Neural progenitor cell (in vitro differentiated cells): ENCODE measurements at regions not wholly inside any gene's neighbourhood (a gene's known extent, or its start where the extent isn't known, plus 50 kb on each side); places are given as distances from the start of the nearest gene placed in this dataset.

ENCODE experiments used
- DNase-seq: peaks from one replicate; pipeline ENCODE4 v3.0.0-alpha.2; 2016; ENCODE audit warnings: low spot score
- H2AFZ ChIP-seq: fragments of 200-600 bp; sonication (generic); replicated peaks from 2 replicates; pipeline ENCODE4 v1.6.1; 2016; ENCODE audit warnings: antibody characterized with exemption
- H3F3A ChIP-seq: fragments of 200-600 bp; sonication (generic); 2 replicates; pipeline ENCODE4 v1.6.1; 2016; ENCODE audit warnings: antibody characterized with exemption, low read depth
- H3K27ac ChIP-seq: fragments of 200-600 bp; sonication (generic); 2 replicates; pipeline ENCODE4 v1.5.1; 2016; ENCODE audit warnings: mild to moderate bottlenecking
- H3K27me3 ChIP-seq: fragments of 200-600 bp; sonication (generic); 2 replicates; pipeline ENCODE4 v1.6.1; 2016; ENCODE audit warnings: mild to moderate bottlenecking, moderate library complexity
- H3K36me3 ChIP-seq: fragments of 200-600 bp; sonication (generic); 2 replicates; pipeline ENCODE4 v1.5.1; 2016
- H3K4me1 ChIP-seq: fragments of 200-600 bp; sonication (generic); 2 replicates; pipeline ENCODE4 v1.6.1; 2016; ENCODE audit warnings: mixed run types
- H3K4me2 ChIP-seq: fragments of 200-600 bp; sonication (generic); 2 replicates; pipeline ENCODE4 v1.6.1; 2016
- H3K4me3 ChIP-seq: fragments of 200-600 bp; sonication (generic); 2 replicates; pipeline ENCODE4 v1.5.1; 2016
- H3K79me2 ChIP-seq: fragments of 200-600 bp; sonication (generic); 2 replicates; pipeline ENCODE4 v1.6.1; 2016; ENCODE audit warnings: low read depth
- H3K9ac ChIP-seq: fragments of 200-600 bp; sonication (generic); 2 replicates; pipeline ENCODE4 v1.6.1; 2016
- H3K9me3 ChIP-seq: fragments of 200-600 bp; sonication (generic); 2 replicates; pipeline ENCODE4 v1.5.1; 2016; ENCODE audit warnings: low read depth
- H4K20me1 ChIP-seq: fragments of 200-600 bp; sonication (generic); 2 replicates; pipeline ENCODE4 v1.6.1; 2016; ENCODE audit warnings: low read depth
- H3K27ac Mint-ChIP-seq: 3 replicates; pipeline ENCODE4 v1.8.0; 2021; ENCODE audit warnings: mixed read lengths
- H3K27me3 Mint-ChIP-seq: 2 replicates; pipeline ENCODE4 v1.8.0; 2022; ENCODE audit warnings: low read depth, mild to moderate bottlenecking, inconsistent platforms, moderate library complexity, mixed read lengths; ENCODE audit not compliant: insufficient read depth
- H3K36me3 Mint-ChIP-seq: 3 replicates; pipeline ENCODE4 v1.8.0; 2021; ENCODE audit warnings: mixed read lengths
- H3K4me1 Mint-ChIP-seq: 3 replicates; pipeline ENCODE4 v1.8.0; 2021; ENCODE audit warnings: mixed read lengths
- H3K4me3 Mint-ChIP-seq: 3 replicates; pipeline ENCODE4 v1.8.0; 2021; ENCODE audit warnings: mild to moderate bottlenecking, moderate library complexity, mixed read lengths
- H3K9me3 Mint-ChIP-seq: 3 replicates; pipeline ENCODE4 v1.8.0; 2020; ENCODE audit warnings: mixed read lengths
- CTCF ChIP-seq: fragments of 200-600 bp; sonication (generic); IDR thresholded peaks from 2 replicates; pipeline ENCODE4 v1.5.1; 2017; ENCODE audit warnings: antibody characterized with exemption, mild to moderate bottlenecking
- EZH2 ChIP-seq: fragments of 200-600 bp; sonication (generic); IDR thresholded peaks from 2 replicates; pipeline ENCODE4 v1.6.1; 2017; ENCODE audit warnings: antibody characterized with exemption, mild to moderate bottlenecking, moderate library complexity
- EZH2phosphoT487 ChIP-seq: fragments of 200-600 bp; sonication (generic); IDR thresholded peaks from 2 replicates; pipeline ENCODE4 v1.6.1; 2017; ENCODE audit warnings: antibody characterized with exemption

- H3K4me1 Mint-ChIP-seq: no peaks in the 10 kb centered on the region
- H3K27me3 Mint-ChIP-seq: no peaks in the 10 kb centered on the region
- no peaks in the 10 kb centered on the region for H3K9me3 ChIP-seq
- no peaks in the 10 kb centered on the region for H3K27me3 ChIP-seq
- H3K4me3 Mint-ChIP-seq: no peak overlapping the region
- no peaks in the 10 kb centered on the region for H3K36me3 Mint-ChIP-seq
- H3K27ac Mint-ChIP-seq: no peak overlapping the region
- no peaks in the 10 kb centered on the region for H3F3A ChIP-seq
- no peak overlapping the region for H3K9ac ChIP-seq
- H3K4me1 ChIP-seq: no peaks in the 10 kb centered on the region
- no peak overlapping the region for H3K4me3 ChIP-seq
- H3K27ac ChIP-seq: no peak overlapping the region
- no peaks in the 10 kb centered on the region for H3K79me2 ChIP-seq
- no peaks in the 10 kb centered on the region for H4K20me1 ChIP-seq
- peaks cover 5% of the 10 kb centered on the region for H3K9me3 Mint-ChIP-seq
- H2AFZ ChIP-seq: no peak overlapping the region
- H3K4me2 ChIP-seq: no peak overlapping the region
- TF ChIP-seq CTCF: no peak
- TF ChIP-seq EZH2: no peak
- no peak for TF ChIP-seq EZH2phosphoT487
- DNase-seq: no peak
- no peaks in the 10 kb centered on the region for H3K36me3 ChIP-seq
These were observed 160.8 kb upstream of the LNX1 start for GRCh38 chr4:53752124-53752523.

GRCh38 chr4:53748328-53748772, 157.1 kb upstream of the LNX1 start:
- no peak for TF ChIP-seq CTCF
- TF ChIP-seq EZH2phosphoT487: no peak
- TF ChIP-seq EZH2: no peak
- no peaks in the 10 kb centered on the region for H3K9me3 Mint-ChIP-seq

GRCh38 chr4:53747401-53747800, 156.1 kb upstream of the LNX1 start:
- TF ChIP-seq CTCF (no peak), EZH2 (no peak), EZH2phosphoT487 (no peak)
- H3K9me3 Mint-ChIP-seq: no peaks in the 10 kb centered on the region

More at GRCh38 chr4:53748328-53748772, 157.1 kb upstream of the LNX1 start:
- no peak overlapping the region for H2AFZ ChIP-seq
- H3K9me3 ChIP-seq: no peaks in the 10 kb centered on the region
- no peaks in the 10 kb centered on the region for H3K4me1 ChIP-seq
- no peaks in the 10 kb centered on the region for H4K20me1 ChIP-seq
- Mint-ChIP-seq H3K27me3 (no peaks in the 10 kb centered on the region), H3K4me1 (no peaks in the 10 kb centered on the region), H3K4me3 (no peak overlapping the region), H3K36me3 (no peaks in the 10 kb centered on the region), H3K27ac (no peak overlapping the region)
- H3K36me3 ChIP-seq: no peaks in the 10 kb centered on the region
- no peaks in the 10 kb centered on the region for H3F3A ChIP-seq
- no peak overlapping the region for H3K4me3 ChIP-seq
- no peak for DNase-seq
- H3K27ac ChIP-seq: no peak overlapping the region
- H3K27me3 ChIP-seq: no peaks in the 10 kb centered on the region
- H3K79me2 ChIP-seq: no peaks in the 10 kb centered on the region
- H3K4me2 ChIP-seq: no peak overlapping the region
- no peak overlapping the region for H3K9ac ChIP-seq

More at GRCh38 chr4:53747401-53747800, 156.1 kb upstream of the LNX1 start:
- no peak for DNase-seq
- Histone ChIP-seq H3K27ac (no peak overlapping the region), H3K27me3 (no peaks in the 10 kb centered on the region), H3F3A (no peaks in the 10 kb centered on the region), H3K4me3 (no peak overlapping the region), H3K79me2 (no peaks in the 10 kb centered on the region), H3K36me3 (no peaks in the 10 kb centered on the region), H3K4me1 (no peaks in the 10 kb centered on the region), H4K20me1 (no peaks in the 10 kb centered on the region), H3K9ac (no peak overlapping the region), H2AFZ (no peak overlapping the region), H3K4me2 (no peak overlapping the region), H3K9me3 (no peaks in the 10 kb centered on the region)
- Mint-ChIP-seq H3K27me3 (no peaks in the 10 kb centered on the region), H3K4me1 (no peaks in the 10 kb centered on the region), H3K36me3 (no peaks in the 10 kb centered on the region), H3K27ac (no peak overlapping the region), H3K4me3 (no peak overlapping the region)
